ENCODE measurements at regions not wholly inside any gene's neighbourhood (a gene's known extent, or its start where the extent isn't known, plus 50 kb on each side); places are given as distances from the start of the nearest gene placed in this dataset.

DNA sequence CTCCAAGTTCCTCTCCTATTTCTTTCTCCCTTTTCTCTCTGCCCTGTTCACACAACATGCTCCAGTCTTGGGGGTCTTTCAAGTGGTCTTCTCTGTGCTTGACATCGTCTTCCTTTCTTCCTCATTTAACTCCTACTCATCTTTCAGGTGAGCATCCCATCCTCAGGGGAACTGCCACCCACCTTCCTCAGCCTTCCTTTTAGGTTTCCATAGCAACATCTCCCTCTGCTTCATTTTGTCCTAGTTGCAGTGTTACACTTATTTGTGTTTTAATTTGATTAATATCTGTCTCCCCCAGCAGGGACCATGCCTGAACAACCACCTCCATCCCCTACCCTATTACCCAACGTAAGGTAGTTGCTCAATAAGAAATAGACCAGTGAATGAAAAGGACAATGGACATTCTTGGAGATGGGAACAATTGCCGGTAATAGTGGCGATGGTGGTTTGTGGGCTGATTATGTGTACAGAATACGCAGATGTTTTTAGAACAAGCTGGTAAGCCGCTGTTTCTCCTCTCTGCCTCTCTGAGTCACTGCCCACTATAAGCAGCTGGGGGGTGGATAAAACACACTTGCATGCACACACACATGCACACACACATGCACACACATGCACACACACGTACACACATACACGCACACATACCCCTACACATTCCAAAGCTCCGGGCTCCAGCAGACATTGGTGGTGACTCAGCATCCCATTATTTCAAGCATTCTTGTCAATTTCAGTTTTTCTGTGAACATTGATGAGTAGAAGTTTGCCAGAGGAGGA lies 251.6 kb downstream of the GATA3 start:
- no peak overlapping the region for H3K27ac ChIP-seq
- DNase-seq (no peak), ATAC-seq (no peak)
- no peak overlapping the region for H3K4me3 ChIP-seq
- no peaks in the 10 kb centered on the region for H3K36me3 ChIP-seq
- peaks cover 10% of the 10 kb centered on the region for H3K27me3 ChIP-seq (ENCODE audit: low read depth)
- intact Hi-C loops (cut with DNase I), result no loop called here
- no peaks in the 10 kb centered on the region for H3K4me1 ChIP-seq
- TF ChIP-seq, protein P1, sequence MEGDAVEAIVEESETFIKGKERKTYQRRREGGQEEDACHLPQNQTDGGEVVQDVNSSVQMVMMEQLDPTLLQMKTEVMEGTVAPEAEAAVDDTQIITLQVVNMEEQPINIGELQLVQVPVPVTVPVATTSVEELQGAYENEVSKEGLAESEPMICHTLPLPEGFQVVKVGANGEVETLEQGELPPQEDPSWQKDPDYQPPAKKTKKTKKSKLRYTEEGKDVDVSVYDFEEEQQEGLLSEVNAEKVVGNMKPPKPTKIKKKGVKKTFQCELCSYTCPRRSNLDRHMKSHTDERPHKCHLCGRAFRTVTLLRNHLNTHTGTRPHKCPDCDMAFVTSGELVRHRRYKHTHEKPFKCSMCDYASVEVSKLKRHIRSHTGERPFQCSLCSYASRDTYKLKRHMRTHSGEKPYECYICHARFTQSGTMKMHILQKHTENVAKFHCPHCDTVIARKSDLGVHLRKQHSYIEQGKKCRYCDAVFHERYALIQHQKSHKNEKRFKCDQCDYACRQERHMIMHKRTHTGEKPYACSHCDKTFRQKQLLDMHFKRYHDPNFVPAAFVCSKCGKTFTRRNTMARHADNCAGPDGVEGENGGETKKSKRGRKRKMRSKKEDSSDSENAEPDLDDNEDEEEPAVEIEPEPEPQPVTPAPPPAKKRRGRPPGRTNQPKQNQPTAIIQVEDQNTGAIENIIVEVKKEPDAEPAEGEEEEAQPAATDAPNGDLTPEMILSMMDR (IDR thresholded peaks at IDR 0.05), result no peak
- no peaks in the 10 kb centered on the region for H3K9me3 ChIP-seq

DNA sequence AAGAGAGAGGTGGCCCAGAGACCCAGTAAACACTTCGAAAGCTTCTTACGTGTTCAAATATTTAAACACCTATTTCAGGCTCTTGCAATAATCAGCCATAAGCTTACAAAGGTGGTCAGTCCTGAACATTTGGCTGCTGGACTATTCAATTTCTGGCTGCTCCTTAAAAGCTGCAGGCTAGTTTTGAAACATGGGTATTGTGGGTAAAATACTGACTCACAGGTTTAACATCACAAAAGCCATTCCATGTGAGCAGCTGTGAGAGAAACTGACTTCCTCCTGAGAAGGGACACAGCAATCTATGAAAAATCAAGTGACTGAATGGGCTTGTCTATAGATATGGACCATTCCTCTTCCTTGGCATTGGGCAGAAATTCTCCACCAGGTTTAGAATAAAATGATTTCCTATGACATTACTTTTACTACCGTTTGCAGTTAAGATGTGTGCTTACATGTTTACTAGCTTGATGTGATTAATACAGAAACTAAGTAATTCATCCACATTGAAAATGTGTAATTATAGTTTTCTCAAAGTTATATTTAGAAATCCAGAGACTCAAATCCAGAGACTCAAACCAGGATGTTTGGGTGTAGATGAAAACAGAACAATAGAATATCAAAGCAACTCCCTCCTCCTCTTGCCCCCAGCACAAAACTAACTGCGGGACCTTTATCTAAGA lies 252.3 kb downstream of the GATA3 start:
- no peaks in the 10 kb centered on the region for H3K9me3 ChIP-seq
- no peak for DNase-seq
- no peak overlapping the region for H3K27ac ChIP-seq
- no peaks in the 10 kb centered on the region for H3K4me1 ChIP-seq
- ATAC-seq, result no peak
- no peaks in the 10 kb centered on the region for H3K36me3 ChIP-seq
- intact Hi-C loops (cut with DNase I), result no loop called here
- TF ChIP-seq, protein P1 (IDR thresholded peaks at IDR 0.05), result no peak
- H3K4me3 ChIP-seq, result no peak overlapping the region
- H3K27me3 ChIP-seq (ENCODE audit: low read depth), result peaks cover 10% of the 10 kb centered on the region

DNA sequence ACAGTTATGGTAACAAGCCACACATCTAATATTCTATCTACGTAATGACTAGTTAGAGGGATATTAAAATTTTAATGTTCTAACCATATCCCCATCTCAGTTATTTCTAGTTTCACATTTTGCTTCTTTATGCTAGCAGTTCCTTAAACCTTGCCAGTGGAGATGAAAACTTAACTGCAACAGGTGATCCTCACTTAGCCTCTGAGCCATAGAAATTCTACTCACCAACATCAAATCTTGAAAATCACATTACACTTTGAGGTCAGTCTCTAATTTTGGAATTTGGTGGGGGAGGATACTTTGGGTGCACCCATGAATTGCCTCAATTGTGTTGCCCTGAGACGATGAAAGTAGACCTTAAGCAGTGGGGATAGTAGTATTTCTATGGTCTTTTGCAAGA lies 256.4 kb downstream of the GATA3 start:
- Histone ChIP-seq H3K27me3 (ENCODE audit: low read depth) (peaks cover 10% of the 10 kb centered on the region), H3K4me3 (no peak overlapping the region), H3K9me3 (no peaks in the 10 kb centered on the region), H3K27ac (no peak overlapping the region), H3K4me1 (no peaks in the 10 kb centered on the region), H3K36me3 (no peaks in the 10 kb centered on the region)
- ATAC-seq (no peak), DNase-seq (no peak)
- TF ChIP-seq, protein P1 (IDR thresholded peaks at IDR 0.05), result no peak
- intact Hi-C loops (cut with DNase I), result no loop called here

DNA sequence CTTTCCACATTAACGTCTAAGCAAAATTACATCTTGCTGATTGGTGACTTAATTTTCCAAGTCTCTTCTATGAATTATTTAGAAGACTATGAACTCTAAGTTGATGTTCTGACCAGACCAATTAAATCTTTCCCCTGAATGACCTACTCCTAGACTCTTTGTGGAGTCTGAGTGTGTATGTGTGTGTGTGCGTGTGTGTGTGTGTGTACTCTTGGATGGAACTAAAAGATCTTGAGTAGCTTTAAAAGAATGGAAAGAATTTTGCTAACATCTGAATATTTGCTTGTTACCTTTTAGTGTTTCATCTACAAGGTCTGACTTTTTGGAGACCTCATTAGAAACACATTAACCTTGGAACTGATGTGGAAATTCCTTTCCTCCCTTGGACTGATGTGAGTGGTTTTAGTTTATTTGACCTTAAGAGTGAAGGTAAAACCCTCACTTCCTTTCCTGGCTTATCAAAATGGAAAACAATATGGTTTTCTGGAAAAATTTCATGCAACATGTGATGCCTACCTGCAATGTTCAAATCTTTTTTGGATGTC lies 257.1 kb downstream of the GATA3 start:
- TF ChIP-seq, protein P1 (IDR thresholded peaks at IDR 0.05), result no peak
- DNase-seq (no peak), ATAC-seq (no peak)
- Histone ChIP-seq H3K4me1 (no peaks in the 10 kb centered on the region), H3K27ac (no peak overlapping the region), H3K4me3 (no peak overlapping the region), H3K27me3 (ENCODE audit: low read depth) (peaks cover 10% of the 10 kb centered on the region), H3K36me3 (no peaks in the 10 kb centered on the region), H3K9me3 (no peaks in the 10 kb centered on the region)
- intact Hi-C loops (cut with DNase I), result no loop called here

DNA sequence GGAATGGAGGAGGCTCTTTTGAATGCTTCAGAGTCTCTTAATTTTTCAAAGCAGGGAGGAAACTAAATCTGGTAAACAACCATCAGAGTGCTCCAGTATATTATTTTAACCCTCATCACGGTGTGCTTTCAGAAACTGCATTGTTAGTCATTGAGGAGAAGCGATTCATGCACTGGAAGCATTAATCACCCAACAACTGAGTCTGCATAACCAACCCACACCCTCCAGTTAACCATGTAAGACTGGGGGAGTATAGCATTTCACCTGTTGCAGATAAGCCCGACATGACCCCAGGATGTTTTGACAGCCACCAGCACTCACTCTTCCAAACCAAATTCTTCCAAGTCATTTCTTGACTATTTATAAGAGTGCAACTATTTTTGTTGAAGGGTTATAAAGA lies 257.6 kb downstream of the GATA3 start:
- H3K4me1 ChIP-seq, result no peaks in the 10 kb centered on the region
- TF ChIP-seq, protein P1 (IDR thresholded peaks at IDR 0.05), result no peak
- H3K27me3 ChIP-seq (ENCODE audit: low read depth), result peaks cover 9% of the 10 kb centered on the region
- H3K36me3 ChIP-seq, result no peaks in the 10 kb centered on the region
- H3K9me3 ChIP-seq, result no peaks in the 10 kb centered on the region
- ATAC-seq (no peak), DNase-seq (no peak)
- H3K27ac ChIP-seq, result no peak overlapping the region
- intact Hi-C loops (cut with DNase I), result no loop called here
- no peak overlapping the region for H3K4me3 ChIP-seq
